NOMO-1 treated with DMSO at 0.1 percent for 48 hours (cell line): ENCODE measurements at regions not wholly inside any gene's neighbourhood (a gene's known extent, or its start where the extent isn't known, plus 50 kb on each side); places are given as distances from the start of the nearest gene placed in this dataset.
"Not testable (repeated sequence)": the region's sequence is repeated elsewhere in the genome, so short reads cannot be mapped to it uniquely, and the experiment has no call there.

ENCODE experiments used
- DNase-seq: peaks from one replicate; lab custom pipeline; 2025; ENCODE audit not compliant: unreplicated experiment; lab: John Stamatoyannopoulos, UW

DNA sequence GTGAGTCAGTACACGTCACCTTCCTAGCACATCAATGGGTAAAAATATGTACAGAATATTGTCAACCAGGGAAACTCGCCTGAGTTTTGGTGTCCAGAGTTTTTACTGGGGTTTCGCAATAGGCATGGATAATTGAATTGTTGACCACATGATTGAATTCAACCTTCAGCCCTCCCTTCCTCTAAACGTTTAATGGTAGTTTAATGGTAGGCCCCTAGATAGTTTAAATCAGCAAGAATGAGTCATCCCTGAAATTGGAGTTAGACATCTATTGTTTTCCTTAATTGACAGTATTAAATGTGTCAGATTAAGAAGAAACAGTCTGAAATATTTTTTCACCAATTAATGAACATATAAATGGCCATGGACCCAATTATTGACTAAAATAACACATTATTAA lies 57.8 kb upstream of the CACNA2D1 start:
- DNase-seq: no peak

GRCh38 chr7:82499546-82499945 lies 56.0 kb upstream of the CACNA2D1 start:
- DNase-seq: not testable (repeated sequence)

- no peak for DNase-seq
Measured at GRCh38 chr7:82494420-82494819, 50.8 kb upstream of the CACNA2D1 start.
